Loucy (cell line): ENCODE measurements at regions not wholly inside any gene's neighbourhood (a gene's known extent, or its start where the extent isn't known, plus 50 kb on each side); places are given as distances from the start of the nearest gene placed in this dataset.

ENCODE experiments used
- H2AFZ ChIP-seq: fragments of 200-600 bp; sonication (generic); 2 replicates; pipeline ENCODE4 v1.6.0; 2016; ENCODE audit warnings: antibody characterized with exemption, mild to moderate bottlenecking, low read length, moderate library complexity
- H3F3A ChIP-seq: fragments of 200-600 bp; 2 replicates; pipeline ENCODE4 v1.6.0; 2016; ENCODE audit warnings: antibody characterized with exemption, low read depth, mild to moderate bottlenecking
- H3K27me3 ChIP-seq: fragments of 200-600 bp; sonication (generic); 2 replicates; pipeline ENCODE4 v1.6.1; 2014; ENCODE audit warnings: low read length, mild to moderate bottlenecking; ENCODE audit not compliant: insufficient read depth, poor library complexity, severe bottlenecking
- H3K36me3 ChIP-seq: fragments of 200-600 bp; sonication (generic); 2 replicates; pipeline ENCODE4 v1.6.1; 2016; ENCODE audit warnings: low read length; ENCODE audit not compliant: insufficient read depth
- H3K4me1 ChIP-seq: fragments of 200-600 bp; sonication (generic); 2 replicates; pipeline ENCODE4 v1.5.1; 2014; ENCODE audit warnings: low read length, mild to moderate bottlenecking; ENCODE audit not compliant: insufficient read depth, poor library complexity, severe bottlenecking
- H3K4me2 ChIP-seq: fragments of 200-600 bp; sonication (generic); 2 replicates; pipeline ENCODE4 v1.6.0; 2014; ENCODE audit warnings: antibody characterized with exemption, low read length, low read depth, mild to moderate bottlenecking; ENCODE audit not compliant: poor library complexity, severe bottlenecking
- H3K4me3 ChIP-seq: fragments of 200-600 bp; sonication (generic); 2 replicates; pipeline ENCODE4 v1.5.1; 2014; ENCODE audit warnings: low read length, mild to moderate bottlenecking, mixed read lengths; ENCODE audit not compliant: poor library complexity, severe bottlenecking
- H3K79me2 ChIP-seq: fragments of 200-600 bp; sonication (generic); 2 replicates; pipeline ENCODE4 v1.6.1; 2014; ENCODE audit warnings: low read length; ENCODE audit not compliant: insufficient read depth
- H3K9ac ChIP-seq: fragments of 200-600 bp; sonication (generic); 2 replicates; pipeline ENCODE4 v1.6.0; 2014; ENCODE audit warnings: mild to moderate bottlenecking, low read depth, low read length, moderate library complexity; ENCODE audit not compliant: poor library complexity, severe bottlenecking
- H3K9me2 ChIP-seq: fragments of 200-600 bp; sonication (generic); replicated peaks from 2 replicates; pipeline ENCODE4 v1.6.1; 2016; ENCODE audit warnings: low read depth, low read length, mixed read lengths
- H3K9me3 ChIP-seq: fragments of 200-600 bp; sonication (generic); 2 replicates; pipeline ENCODE4 v1.6.1; 2014; ENCODE audit warnings: mild to moderate bottlenecking, antibody characterized with exemption, low read length, low read depth; ENCODE audit not compliant: insufficient read depth
- H4K20me1 ChIP-seq: fragments of 200-600 bp; sonication (generic); 2 replicates; pipeline ENCODE4 v1.6.0; 2014; ENCODE audit warnings: antibody characterized with exemption, low read length, mild to moderate bottlenecking; ENCODE audit not compliant: insufficient read depth, poor library complexity, severe bottlenecking
- EZH2phosphoT487 ChIP-seq: fragments of 200-600 bp; IDR thresholded peaks from 2 replicates; pipeline ENCODE4 v1.6.1; 2018; ENCODE audit warnings: antibody characterized with exemption, mild to moderate bottlenecking, moderate library complexity, borderline replicate concordance
- TF ChIP-seq, protein P1 (sequence below): fragments of 200-600 bp; sonication (generic); conservative IDR thresholded peaks from 2 replicates; pipeline ENCODE4 v1.5.1; 2014; ENCODE audit warnings: mild to moderate bottlenecking, antibody characterized with exemption, low read length

DNA sequence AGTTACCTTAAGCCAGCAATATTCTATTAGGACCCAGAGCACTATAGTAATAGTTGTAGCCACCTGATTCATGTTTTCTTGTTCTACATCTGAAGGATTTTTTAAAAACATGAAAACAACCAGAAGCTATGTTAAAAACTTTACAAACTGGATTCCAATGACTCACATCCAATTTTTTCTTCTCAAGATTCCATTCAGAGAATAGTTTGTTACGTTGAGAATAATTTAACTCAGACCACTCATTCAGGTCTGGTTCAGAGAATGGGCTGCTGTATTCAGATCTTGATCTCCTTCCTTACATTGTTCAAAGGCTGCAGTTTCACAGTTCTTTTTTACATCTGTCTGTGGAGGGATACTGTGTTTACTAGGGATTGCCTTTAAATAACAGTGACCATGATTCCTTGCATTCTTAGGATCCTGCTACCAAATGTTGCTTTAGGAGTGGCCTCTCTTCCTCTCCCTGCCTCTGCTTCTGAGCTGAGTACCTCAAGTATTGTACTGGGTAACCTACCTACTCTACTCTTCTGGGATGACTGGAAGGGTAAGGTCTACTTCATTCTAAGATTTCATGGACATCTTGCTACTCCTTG is 448.0 kb upstream of the FBXO33 start:
- Histone ChIP-seq H3K9ac (no peak overlapping the region), H3K36me3 (no peaks in the 10 kb centered on the region), H3K9me3 (no peaks in the 10 kb centered on the region), H3K4me2 (no peak overlapping the region), H3K79me2 (no peaks in the 10 kb centered on the region), H3F3A (no peaks in the 10 kb centered on the region), H2AFZ (no peak overlapping the region), H4K20me1 (no peaks in the 10 kb centered on the region), H3K9me2 (no peaks in the 10 kb centered on the region), H3K4me3 (no peak overlapping the region), H3K4me1 (no peaks in the 10 kb centered on the region), H3K27me3 (no peaks in the 10 kb centered on the region)
- TF ChIP-seq, protein P1, sequence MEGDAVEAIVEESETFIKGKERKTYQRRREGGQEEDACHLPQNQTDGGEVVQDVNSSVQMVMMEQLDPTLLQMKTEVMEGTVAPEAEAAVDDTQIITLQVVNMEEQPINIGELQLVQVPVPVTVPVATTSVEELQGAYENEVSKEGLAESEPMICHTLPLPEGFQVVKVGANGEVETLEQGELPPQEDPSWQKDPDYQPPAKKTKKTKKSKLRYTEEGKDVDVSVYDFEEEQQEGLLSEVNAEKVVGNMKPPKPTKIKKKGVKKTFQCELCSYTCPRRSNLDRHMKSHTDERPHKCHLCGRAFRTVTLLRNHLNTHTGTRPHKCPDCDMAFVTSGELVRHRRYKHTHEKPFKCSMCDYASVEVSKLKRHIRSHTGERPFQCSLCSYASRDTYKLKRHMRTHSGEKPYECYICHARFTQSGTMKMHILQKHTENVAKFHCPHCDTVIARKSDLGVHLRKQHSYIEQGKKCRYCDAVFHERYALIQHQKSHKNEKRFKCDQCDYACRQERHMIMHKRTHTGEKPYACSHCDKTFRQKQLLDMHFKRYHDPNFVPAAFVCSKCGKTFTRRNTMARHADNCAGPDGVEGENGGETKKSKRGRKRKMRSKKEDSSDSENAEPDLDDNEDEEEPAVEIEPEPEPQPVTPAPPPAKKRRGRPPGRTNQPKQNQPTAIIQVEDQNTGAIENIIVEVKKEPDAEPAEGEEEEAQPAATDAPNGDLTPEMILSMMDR, result no peak
- TF ChIP-seq EZH2phosphoT487, result no peak

GRCh38 chr14:39877577-39878190 is 445.5 kb upstream of the FBXO33 start:
- Histone ChIP-seq H3K4me3 (no peak overlapping the region), H3F3A (no peaks in the 10 kb centered on the region), H4K20me1 (no peaks in the 10 kb centered on the region), H3K27me3 (no peaks in the 10 kb centered on the region), H3K9me2 (no peaks in the 10 kb centered on the region), H3K4me2 (no peak overlapping the region), H2AFZ (no peak overlapping the region), H3K36me3 (no peaks in the 10 kb centered on the region), H3K79me2 (no peaks in the 10 kb centered on the region), H3K9ac (no peak overlapping the region), H3K9me3 (no peaks in the 10 kb centered on the region), H3K4me1 (no peaks in the 10 kb centered on the region)
- no peak for TF ChIP-seq EZH2phosphoT487
- TF ChIP-seq, protein P1, result no peak

DNA sequence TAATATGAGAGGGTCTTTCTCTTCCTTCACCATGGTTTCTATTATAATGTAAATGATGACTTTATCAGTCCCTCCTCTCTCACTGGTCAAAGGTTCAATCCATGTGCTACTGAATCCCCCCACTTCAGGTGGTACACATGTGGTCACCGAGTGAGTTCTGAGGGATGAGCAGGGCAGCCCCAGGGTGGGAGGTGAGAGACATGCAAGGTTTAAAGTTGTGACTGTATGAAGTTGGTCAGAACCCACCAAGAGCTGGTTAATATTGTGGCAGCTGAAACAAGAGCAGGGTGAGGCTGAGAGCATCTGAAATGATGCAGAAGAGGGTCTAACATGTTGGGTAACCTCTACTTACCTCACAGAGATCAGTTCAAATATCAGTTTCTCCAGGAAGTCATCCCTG is 444.7 kb upstream of the FBXO33 start:
- Histone ChIP-seq H3K4me3 (no peak overlapping the region), H3K4me2 (no peak overlapping the region), H3F3A (no peaks in the 10 kb centered on the region), H4K20me1 (no peaks in the 10 kb centered on the region), H3K36me3 (no peaks in the 10 kb centered on the region), H3K9me2 (no peaks in the 10 kb centered on the region), H3K27me3 (no peaks in the 10 kb centered on the region), H3K9ac (no peak overlapping the region), H3K79me2 (no peaks in the 10 kb centered on the region), H3K9me3 (no peaks in the 10 kb centered on the region), H2AFZ (no peak overlapping the region), H3K4me1 (no peaks in the 10 kb centered on the region)
- TF ChIP-seq EZH2phosphoT487, result no peak
- TF ChIP-seq, protein P1, result no peak
